Gastrocnemius medialis (tissue), 4 donors: ENCODE measurements at regions not wholly inside any gene's neighbourhood (a gene's known extent, or its start where the extent isn't known, plus 50 kb on each side); places are given as distances from the start of the nearest gene placed in this dataset.

Experiments used
- POLR2A ChIP-seq, 2 donors: fragments of 450-650 bp; IDR thresholded peaks; one replicate each; pipeline ENCODE4 v1.6.1; 2017; ENCODE audit warnings: antibody characterized with exemption in 2 of 2, mild to moderate bottlenecking in 2 of 2, moderate library complexity in 2 of 2
- TF ChIP-seq, protein P1 (sequence below), 5 experiments: fragments of 450-650 bp in 3 of 5; fragments of 200-600 bp in 2 of 5; sonication (generic) in 2 of 5; IDR thresholded peaks in 4 of 5; conservative IDR thresholded peaks in 1 of 5; 1 replicate in 4 of 5; 2 replicates in 1 of 5; pipeline ENCODE4 v1.5.1; 2016 to 2019; ENCODE audit warnings: antibody characterized with exemption in 5 of 5, mild to moderate bottlenecking in 3 of 5, moderate library complexity in 3 of 5

DNA sequence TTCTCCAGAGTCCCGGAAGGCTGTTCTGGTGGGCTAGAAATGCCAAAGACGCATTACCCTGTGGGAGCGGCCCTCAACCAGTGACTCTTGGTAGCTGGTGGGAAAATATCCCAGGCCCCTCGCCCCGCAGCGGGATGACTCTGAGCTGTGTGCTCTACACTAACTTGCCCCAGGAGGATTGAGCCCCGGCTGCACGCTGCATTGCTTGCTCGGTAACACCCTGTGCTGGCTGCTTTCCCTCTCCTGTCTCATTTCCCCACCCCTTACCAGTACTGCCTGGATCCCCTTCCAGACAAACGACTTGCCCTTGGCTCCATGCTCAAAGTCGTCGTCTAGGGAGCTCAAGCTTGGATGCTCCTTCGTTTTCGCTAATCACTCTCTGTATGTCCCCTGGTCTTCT is 411.8 kb upstream of the SULF2 start:
- TF ChIP-seq POLR2A (IDR thresholded peaks at IDR 0.05), result no peak
- TF ChIP-seq, protein P1, sequence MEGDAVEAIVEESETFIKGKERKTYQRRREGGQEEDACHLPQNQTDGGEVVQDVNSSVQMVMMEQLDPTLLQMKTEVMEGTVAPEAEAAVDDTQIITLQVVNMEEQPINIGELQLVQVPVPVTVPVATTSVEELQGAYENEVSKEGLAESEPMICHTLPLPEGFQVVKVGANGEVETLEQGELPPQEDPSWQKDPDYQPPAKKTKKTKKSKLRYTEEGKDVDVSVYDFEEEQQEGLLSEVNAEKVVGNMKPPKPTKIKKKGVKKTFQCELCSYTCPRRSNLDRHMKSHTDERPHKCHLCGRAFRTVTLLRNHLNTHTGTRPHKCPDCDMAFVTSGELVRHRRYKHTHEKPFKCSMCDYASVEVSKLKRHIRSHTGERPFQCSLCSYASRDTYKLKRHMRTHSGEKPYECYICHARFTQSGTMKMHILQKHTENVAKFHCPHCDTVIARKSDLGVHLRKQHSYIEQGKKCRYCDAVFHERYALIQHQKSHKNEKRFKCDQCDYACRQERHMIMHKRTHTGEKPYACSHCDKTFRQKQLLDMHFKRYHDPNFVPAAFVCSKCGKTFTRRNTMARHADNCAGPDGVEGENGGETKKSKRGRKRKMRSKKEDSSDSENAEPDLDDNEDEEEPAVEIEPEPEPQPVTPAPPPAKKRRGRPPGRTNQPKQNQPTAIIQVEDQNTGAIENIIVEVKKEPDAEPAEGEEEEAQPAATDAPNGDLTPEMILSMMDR (IDR thresholded peaks at IDR 0.05 in 4 of 5, conservative IDR thresholded peaks at IDR 0.05 in 1 of 5), result no peak
